OCI-LY7 (cell line): ENCODE measurements at regions not wholly inside any gene's neighbourhood (a gene's known extent, or its start where the extent isn't known, plus 50 kb on each side); places are given as distances from the start of the nearest gene placed in this dataset.

Source experiments
- BruUV-seq: library from RNA; stranded (reverse); fragments of 400-500 nt; replicated peaks from 2 replicates; lab custom pipeline; 2021; lab: Mats Ljungman, UMichigan
- CTCF ChIA-PET: fragments of 300-600 bp; sonication (Branson Sonifier 250); formaldehyde crosslinking; loops from one replicate; lab custom pipeline; 2022; ENCODE audit warnings: antibody characterized with exemption; ENCODE audit not compliant: unreplicated experiment; lab: Charles Lee
- POLR2A ChIA-PET: fragments of 300-600 bp; sonication (Branson Sonifier 250); formaldehyde crosslinking; loops from one replicate; lab custom pipeline; 2022; ENCODE audit warnings: antibody characterized with exemption; lab: Charles Lee
- DNase-seq: peaks from one replicate; pipeline ENCODE4 v3.0.0-alpha.2; 2015; ENCODE audit warnings: low spot score
- H2AFZ ChIP-seq: fragments of 200-600 bp; sonication (generic), shearing (Covaris generic); 2 replicates; pipeline ENCODE4 v1.6.1; 2014; ENCODE audit warnings: mild to moderate bottlenecking, antibody characterized with exemption, low read length, moderate library complexity
- H3K27ac ChIP-seq: fragments of 200-600 bp; sonication (generic); 2 replicates; pipeline ENCODE4 v1.5.1; 2014; ENCODE audit warnings: mixed run types, low read depth, mild to moderate bottlenecking, moderate library complexity, low read length, inconsistent platforms; ENCODE audit not compliant: poor library complexity, severe bottlenecking
- H3K36me3 ChIP-seq: fragments of 200-600 bp; sonication (generic); 2 replicates; pipeline ENCODE4 v1.6.1; 2014; ENCODE audit warnings: mild to moderate bottlenecking, antibody characterized with exemption, low read length, moderate library complexity, mixed read lengths; ENCODE audit not compliant: insufficient read depth
- H3K4me1 ChIP-seq: fragments of 200-600 bp; sonication (generic); 2 replicates; pipeline ENCODE4 v1.5.1; 2014; ENCODE audit warnings: mild to moderate bottlenecking, low read length; ENCODE audit not compliant: insufficient read depth, poor library complexity, severe bottlenecking
- H3K4me2 ChIP-seq: fragments of 200-600 bp; sonication (generic); 2 replicates; pipeline ENCODE4 v1.6.1; 2014; ENCODE audit warnings: mild to moderate bottlenecking, low read length
- H3K4me3 ChIP-seq: fragments of 200-600 bp; sonication (generic); 2 replicates; pipeline ENCODE4 v1.5.1; 2014; ENCODE audit warnings: mild to moderate bottlenecking, low read depth, low read length; ENCODE audit not compliant: poor library complexity, severe bottlenecking
- H3K79me2 ChIP-seq: fragments of 200-600 bp; sonication (generic); 2 replicates; pipeline ENCODE4 v1.6.1; 2016; ENCODE audit warnings: low read depth, mild to moderate bottlenecking, low read length, moderate library complexity, mixed read lengths; ENCODE audit not compliant: insufficient read depth
- H3K9me2 ChIP-seq: fragments of 200-600 bp; sonication (generic); 2 replicates; pipeline ENCODE4 v1.6.1; 2016; ENCODE audit warnings: mild to moderate bottlenecking, low read length, mixed read lengths; ENCODE audit not compliant: insufficient read depth
- H3K9me3 ChIP-seq: fragments of 200-600 bp; sonication (generic); 2 replicates; pipeline ENCODE4 v1.6.1; 2014; ENCODE audit warnings: mild to moderate bottlenecking, mixed run types, low read length, mixed read lengths
- H4K20me1 ChIP-seq: fragments of 200-600 bp; sonication (generic); 2 replicates; pipeline ENCODE4 v1.6.1; 2014; ENCODE audit warnings: mild to moderate bottlenecking, antibody characterized with exemption, low read length, moderate library complexity, mixed read lengths; ENCODE audit not compliant: insufficient read depth
- CTCF ChIP-seq: fragments of 200-600 bp; sonication (generic); conservative IDR thresholded peaks from 2 replicates; pipeline ENCODE4 v1.5.1; 2014; ENCODE audit warnings: mild to moderate bottlenecking, antibody characterized with exemption, low read length, moderate library complexity, mixed read lengths
- EZH2phosphoT487 ChIP-seq: fragments of 200-600 bp; sonication (generic); IDR thresholded peaks from 2 replicates; pipeline ENCODE4 v1.6.1; 2018; ENCODE audit warnings: low read depth, borderline replicate concordance, mild to moderate bottlenecking, mixed run types, antibody characterized with exemption, low read length, moderate library complexity, mixed read lengths
- intact Hi-C: fragments of 100-400 bp; cut with micrococcal nuclease; formaldehyde crosslinking; loops from one replicate; pipeline ENCODE4 v1.10.0; 2022; ENCODE audit not compliant: unreplicated experiment

GRCh38 chrX:137982472-137983172 is 416.7 kb downstream of the ZIC3 start:
- DNase-seq = no peak
- Histone ChIP-seq H3K4me1 (no peaks in the 10 kb centered on the region), H3K79me2 (no peaks in the 10 kb centered on the region), H2AFZ (no peak overlapping the region), H3K36me3 (no peaks in the 10 kb centered on the region), H3K4me2 (no peak overlapping the region), H3K27ac (no peak overlapping the region), H4K20me1 (no peaks in the 10 kb centered on the region), H3K9me3 (no peaks in the 10 kb centered on the region), H3K9me2 (no peaks in the 10 kb centered on the region), H3K4me3 (no peak overlapping the region)
- BruUV-seq = no TSS peak
- ChIA-PET POLR2A (no interaction called here), CTCF (no interaction called here)
- no peak for TF ChIP-seq CTCF
- no peak for TF ChIP-seq EZH2phosphoT487
- intact Hi-C loops = no loop called here

GRCh38 chrX:137988470-137988869 is 422.5 kb downstream of the ZIC3 start:
- ChIA-PET CTCF (no interaction called here), POLR2A (no interaction called here)
- no peaks in the 10 kb centered on the region for H3K9me2 ChIP-seq
- H3K4me2 ChIP-seq = no peak overlapping the region
- H2AFZ ChIP-seq = no peak overlapping the region
- no peaks in the 10 kb centered on the region for H3K79me2 ChIP-seq
- BruUV-seq = no TSS peak
- H3K4me1 ChIP-seq = no peaks in the 10 kb centered on the region
- no peak overlapping the region for H3K27ac ChIP-seq
- H3K9me3 ChIP-seq = no peaks in the 10 kb centered on the region
- H3K36me3 ChIP-seq = no peaks in the 10 kb centered on the region
- no peak for TF ChIP-seq CTCF
- no peak for TF ChIP-seq EZH2phosphoT487
- intact Hi-C loops = no loop called here
- no peak overlapping the region for H3K4me3 ChIP-seq
- H4K20me1 ChIP-seq = no peaks in the 10 kb centered on the region
- DNase-seq = no peak

GRCh38 chrX:137998619-137999018 is 432.7 kb downstream of the ZIC3 start:
- POLR2A ChIA-PET = no interaction called here
- BruUV-seq = no TSS peak
- no peaks in the 10 kb centered on the region for H4K20me1 ChIP-seq
- intact Hi-C loops = no loop called here
- TF ChIP-seq EZH2phosphoT487 = no peak
- TF ChIP-seq CTCF = no peak
- no peak for DNase-seq
- H3K4me3 ChIP-seq = no peak overlapping the region
- H3K9me3 ChIP-seq = no peaks in the 10 kb centered on the region
- no peak overlapping the region for H3K4me2 ChIP-seq
- no peaks in the 10 kb centered on the region for H3K9me2 ChIP-seq
- H3K4me1 ChIP-seq = no peaks in the 10 kb centered on the region
- no peak overlapping the region for H2AFZ ChIP-seq
- H3K36me3 ChIP-seq = no peaks in the 10 kb centered on the region
- H3K27ac ChIP-seq = no peak overlapping the region
- CTCF ChIA-PET = no interaction called here
- H3K79me2 ChIP-seq = no peaks in the 10 kb centered on the region
